ENCODE measurements at regions not wholly inside any gene's neighbourhood (a gene's known extent, or its start where the extent isn't known, plus 50 kb on each side); places are given as distances from the start of the nearest gene placed in this dataset.
"Not testable (repeated sequence)": the region's sequence is repeated elsewhere in the genome, so short reads cannot be mapped to it uniquely, and the experiment has no call there.

- H3K4me3 ChIP-seq (ENCODE audit: low read depth in 1 of 2, low read length in 2 of 2), result no peak overlapping the region
- no peaks in the 10 kb centered on the region for H3K9me3 ChIP-seq (ENCODE audit: low read length)
- no peaks in the 10 kb centered on the region for H3K4me1 ChIP-seq (ENCODE audit: insufficient read depth, low read length)
- no peaks in the 10 kb centered on the region for H3K27me3 ChIP-seq (ENCODE audit: control insufficient read depth in 1 of 2, insufficient read depth in 2 of 2, low read length in 2 of 2)
- H3K9ac ChIP-seq (ENCODE audit: low read length), result no peak overlapping the region
- H3K27ac ChIP-seq (ENCODE audit: low read depth, low read length), result no peak overlapping the region
- no peaks in the 10 kb centered on the region for H3K36me3 ChIP-seq (ENCODE audit: insufficient read depth, low read length)
Observed at GRCh38 chr12:34097213-34097612, 74.9 kb downstream of the ALG10 start.

- Histone ChIP-seq H3K27me3 (ENCODE audit: control insufficient read depth in 1 of 2, insufficient read depth in 2 of 2, low read length in 2 of 2) (peaks cover 0 to 22% of the 10 kb centered on the region in 2 donors), H3K4me3 (ENCODE audit: low read depth in 1 of 2, low read length in 2 of 2) (no peak overlapping the region), H3K9ac (ENCODE audit: low read length) (no peak overlapping the region), H3K4me1 (ENCODE audit: insufficient read depth, low read length) (no peaks in the 10 kb centered on the region), H3K9me3 (ENCODE audit: low read length) (no peaks in the 10 kb centered on the region), H3K27ac (ENCODE audit: low read depth, low read length) (no peak overlapping the region), H3K36me3 (ENCODE audit: insufficient read depth, low read length) (no peaks in the 10 kb centered on the region)
Observed at GRCh38 chr12:34105392-34105933, 83.2 kb downstream of the ALG10 start.

GRCh38 chr12:34106172-34106571, 83.9 kb downstream of the ALG10 start:
- Histone ChIP-seq H3K9ac (ENCODE audit: low read length) (no peak overlapping the region), H3K4me3 (ENCODE audit: low read depth in 1 of 2, low read length in 2 of 2) (no peak overlapping the region), H3K4me1 (ENCODE audit: insufficient read depth, low read length) (no peaks in the 10 kb centered on the region), H3K27me3 (ENCODE audit: control insufficient read depth in 1 of 2, insufficient read depth in 2 of 2, low read length in 2 of 2) (peaks cover 0 to 22% of the 10 kb centered on the region in 2 donors), H3K36me3 (ENCODE audit: insufficient read depth, low read length) (no peaks in the 10 kb centered on the region), H3K27ac (ENCODE audit: low read depth, low read length) (no peak overlapping the region), H3K9me3 (ENCODE audit: low read length) (no peaks in the 10 kb centered on the region)

GRCh38 chr12:34107016-34107415, 84.7 kb downstream of the ALG10 start:
- Histone ChIP-seq H3K9ac (ENCODE audit: low read length) (no peak overlapping the region), H3K27me3 (ENCODE audit: control insufficient read depth in 1 of 2, insufficient read depth in 2 of 2, low read length in 2 of 2) (peaks cover 0 to 22% of the 10 kb centered on the region in 2 donors), H3K27ac (ENCODE audit: low read depth, low read length) (no peak overlapping the region), H3K4me3 (ENCODE audit: low read depth in 1 of 2, low read length in 2 of 2) (no peak overlapping the region), H3K4me1 (ENCODE audit: insufficient read depth, low read length) (no peaks in the 10 kb centered on the region), H3K9me3 (ENCODE audit: low read length) (no peaks in the 10 kb centered on the region), H3K36me3 (ENCODE audit: insufficient read depth, low read length) (no peaks in the 10 kb centered on the region)

- Histone ChIP-seq H3K36me3 (ENCODE audit: insufficient read depth, low read length) (no peaks in the 10 kb centered on the region), H3K27me3 (ENCODE audit: control insufficient read depth in 1 of 2, insufficient read depth in 2 of 2, low read length in 2 of 2) (peaks cover 0 to 22% of the 10 kb centered on the region in 2 donors), H3K9ac (ENCODE audit: low read length) (no peak overlapping the region), H3K27ac (ENCODE audit: low read depth, low read length) (no peak overlapping the region), H3K9me3 (ENCODE audit: low read length) (no peaks in the 10 kb centered on the region), H3K4me3 (ENCODE audit: low read depth in 1 of 2, low read length in 2 of 2) (no peak overlapping the region), H3K4me1 (ENCODE audit: insufficient read depth, low read length) (no peaks in the 10 kb centered on the region)
Observed at GRCh38 chr12:34107781-34108404, 85.6 kb downstream of the ALG10 start.

GRCh38 chr12:34108405-34108803, 86.1 kb downstream of the ALG10 start:
- Histone ChIP-seq H3K27ac (ENCODE audit: low read depth, low read length) (no peak overlapping the region), H3K9me3 (ENCODE audit: low read length) (no peaks in the 10 kb centered on the region), H3K4me3 (ENCODE audit: low read depth in 1 of 2, low read length in 2 of 2) (no peak overlapping the region), H3K27me3 (ENCODE audit: control insufficient read depth in 1 of 2, insufficient read depth in 2 of 2, low read length in 2 of 2) (peaks cover 0 to 22% of the 10 kb centered on the region in 2 donors), H3K4me1 (ENCODE audit: insufficient read depth, low read length) (no peaks in the 10 kb centered on the region), H3K36me3 (ENCODE audit: insufficient read depth, low read length) (no peaks in the 10 kb centered on the region), H3K9ac (ENCODE audit: low read length) (no peak overlapping the region)

- H3K27me3 ChIP-seq (ENCODE audit: control insufficient read depth in 1 of 2, insufficient read depth in 2 of 2, low read length in 2 of 2), result peaks cover 0 to 22% of the 10 kb centered on the region in 2 donors
- H3K36me3 ChIP-seq (ENCODE audit: insufficient read depth, low read length), result no peaks in the 10 kb centered on the region
- H3K9ac ChIP-seq (ENCODE audit: low read length), result no peak overlapping the region
- no peak overlapping the region for H3K4me3 ChIP-seq (ENCODE audit: low read depth in 1 of 2, low read length in 2 of 2)
- H3K27ac ChIP-seq (ENCODE audit: low read depth, low read length), result no peak overlapping the region
- no peaks in the 10 kb centered on the region for H3K9me3 ChIP-seq (ENCODE audit: low read length)
- H3K4me1 ChIP-seq (ENCODE audit: insufficient read depth, low read length), result no peaks in the 10 kb centered on the region
Observed at GRCh38 chr12:34108967-34109366, 86.7 kb downstream of the ALG10 start.

- H3K36me3 ChIP-seq (ENCODE audit: insufficient read depth, low read length), result no peaks in the 10 kb centered on the region
- H3K4me3 ChIP-seq (ENCODE audit: low read depth in 1 of 2, low read length in 2 of 2), result no peak overlapping the region
- H3K9ac ChIP-seq (ENCODE audit: low read length), result no peak overlapping the region
- no peak overlapping the region for H3K27ac ChIP-seq (ENCODE audit: low read depth, low read length)
- no peaks in the 10 kb centered on the region for H3K9me3 ChIP-seq (ENCODE audit: low read length)
- H3K27me3 ChIP-seq (ENCODE audit: control insufficient read depth in 1 of 2, insufficient read depth in 2 of 2, low read length in 2 of 2), result peaks cover 0 to 22% of the 10 kb centered on the region in 2 donors
- no peaks in the 10 kb centered on the region for H3K4me1 ChIP-seq (ENCODE audit: insufficient read depth, low read length)
Observed at GRCh38 chr12:34109390-34109789, 87.1 kb downstream of the ALG10 start.

GRCh38 chr12:34109909-34110531, 87.7 kb downstream of the ALG10 start:
- not testable (repeated sequence) for H3K4me3 ChIP-seq (ENCODE audit: low read depth in 1 of 2, low read length in 2 of 2); H3K27ac ChIP-seq (ENCODE audit: low read depth, low read length); H3K9ac ChIP-seq (ENCODE audit: low read length); H3K36me3 ChIP-seq (ENCODE audit: insufficient read depth, low read length); H3K4me1 ChIP-seq (ENCODE audit: insufficient read depth, low read length); H3K9me3 ChIP-seq (ENCODE audit: low read length)
- peaks cover 0 to 22% of the 10 kb centered on the region in 2 donors for H3K27me3 ChIP-seq (ENCODE audit: control insufficient read depth in 1 of 2, insufficient read depth in 2 of 2, low read length in 2 of 2)

- Histone ChIP-seq H3K4me3 (ENCODE audit: low read depth in 1 of 2, low read length in 2 of 2) (no peak overlapping the region), H3K4me1 (ENCODE audit: insufficient read depth, low read length) (no peaks in the 10 kb centered on the region), H3K9ac (ENCODE audit: low read length) (no peak overlapping the region), H3K9me3 (ENCODE audit: low read length) (no peaks in the 10 kb centered on the region), H3K27ac (ENCODE audit: low read depth, low read length) (no peak overlapping the region), H3K27me3 (ENCODE audit: control insufficient read depth in 1 of 2, insufficient read depth in 2 of 2, low read length in 2 of 2) (no peaks in the 10 kb centered on the region), H3K36me3 (ENCODE audit: insufficient read depth, low read length) (no peaks in the 10 kb centered on the region)
Observed at GRCh38 chr12:34119366-34119765, 97.1 kb downstream of the ALG10 start.

- H3K36me3 ChIP-seq (ENCODE audit: insufficient read depth, low read length), result no peaks in the 10 kb centered on the region
- no peaks in the 10 kb centered on the region for H3K4me1 ChIP-seq (ENCODE audit: insufficient read depth, low read length)
- no peak overlapping the region for H3K4me3 ChIP-seq (ENCODE audit: low read depth in 1 of 2, low read length in 2 of 2)
- H3K9me3 ChIP-seq (ENCODE audit: low read length), result no peaks in the 10 kb centered on the region
- H3K9ac ChIP-seq (ENCODE audit: low read length), result no peak overlapping the region
- H3K27ac ChIP-seq (ENCODE audit: low read depth, low read length), result no peak overlapping the region
- H3K27me3 ChIP-seq (ENCODE audit: control insufficient read depth in 1 of 2, insufficient read depth in 2 of 2, low read length in 2 of 2), result no peaks in the 10 kb centered on the region
Observed at GRCh38 chr12:34121360-34121759, 99.1 kb downstream of the ALG10 start.

- not testable (repeated sequence) for H3K4me3 ChIP-seq (ENCODE audit: low read depth in 1 of 2, low read length in 2 of 2); H3K36me3 ChIP-seq (ENCODE audit: insufficient read depth, low read length); H3K4me1 ChIP-seq (ENCODE audit: insufficient read depth, low read length); H3K27ac ChIP-seq (ENCODE audit: low read depth, low read length); H3K9ac ChIP-seq (ENCODE audit: low read length); H3K9me3 ChIP-seq (ENCODE audit: low read length); H3K27me3 ChIP-seq (ENCODE audit: control insufficient read depth in 1 of 2, insufficient read depth in 2 of 2, low read length in 2 of 2)
Observed at GRCh38 chr12:34123092-34123491, 100.8 kb downstream of the ALG10 start.
